Activated T-cell treated with anti-CD3 and anti-CD28 coated beads, Interleukin-2, amount 50 U/mL, for 72 hours (primary cell): ENCODE measurements at regions not wholly inside any gene's neighbourhood (a gene's known extent, or its start where the extent isn't known, plus 50 kb on each side); places are given as distances from the start of the nearest gene placed in this dataset.

Experiments
- ATAC-seq, 2 donors: fragments of 150-1000 bp; cut with Tn5 transposase; replicated peaks in 1 of 2; 2 replicates each; pipeline ENCODE4 v1.10.0; 2021; ENCODE audit warnings: moderate library complexity in 2 of 2, mild to moderate bottlenecking in 1 of 2
- DNase-seq, 2 donors: peaks; one replicate each; pipeline ENCODE4 v3.0.0; 2021 to 2022; ENCODE audit warnings: mixed read lengths in 1 of 2
- H3K27ac Mint-ChIP-seq: one replicate; pipeline ENCODE4 v1.8.0; 2022; ENCODE audit warnings: mild to moderate bottlenecking, moderate library complexity, mixed read lengths
- H3K27me3 Mint-ChIP-seq: one replicate; pipeline ENCODE4 v1.8.0; 2022; ENCODE audit warnings: low read depth, mixed read lengths
- H3K36me3 Mint-ChIP-seq, 2 donors: one replicate each; pipeline ENCODE4 v1.8.0; 2022; ENCODE audit warnings: mixed read lengths in 2 of 2, mild to moderate bottlenecking in 1 of 2; ENCODE audit not compliant: insufficient read depth in 2 of 2
- H3K4me1 Mint-ChIP-seq: one replicate; pipeline ENCODE4 v1.8.0; 2022; ENCODE audit warnings: low read depth, mixed read lengths
- H3K4me3 Mint-ChIP-seq, 2 donors: one replicate each; pipeline ENCODE4 v1.8.0; 2022; ENCODE audit warnings: mild to moderate bottlenecking in 2 of 2, mixed read lengths in 2 of 2, moderate library complexity in 2 of 2
- H3K9me3 Mint-ChIP-seq, 2 donors: one replicate each; pipeline ENCODE4 v1.8.0; 2022; ENCODE audit warnings: mixed read lengths in 2 of 2

- H3K4me3 Mint-ChIP-seq = peak overlapping the region in 1 of 2 donors; percentile 45
Observed at GRCh38 chr1:101148980-101149379, 87.8 kb upstream of the S1PR1 start.

GRCh38 chr1:101147381-101147780 lies 89.4 kb upstream of the S1PR1 start:
- Mint-ChIP-seq H3K27me3 (no peaks in the 10 kb centered on the region), H3K9me3 (no peaks in the 10 kb centered on the region)
- no peak for ATAC-seq

More at GRCh38 chr1:101148980-101149379, 87.8 kb upstream of the S1PR1 start:
- H3K27me3 Mint-ChIP-seq = no peaks in the 10 kb centered on the region
- DNase-seq (no peak), ATAC-seq (no peak)
- no peaks in the 10 kb centered on the region for H3K36me3 Mint-ChIP-seq
- H3K27ac Mint-ChIP-seq = peak overlapping the region; percentile 44
- H3K9me3 Mint-ChIP-seq = no peaks in the 10 kb centered on the region
- peaks cover 66% of the 10 kb centered on the region for H3K4me1 Mint-ChIP-seq

GRCh38 chr1:101145449-101145820 lies 91.4 kb upstream of the S1PR1 start:
- no peak overlapping the region for H3K27ac Mint-ChIP-seq
- H3K36me3 Mint-ChIP-seq = no peaks in the 10 kb centered on the region
- H3K27me3 Mint-ChIP-seq = no peaks in the 10 kb centered on the region
- H3K4me1 Mint-ChIP-seq = peaks cover 43% of the 10 kb centered on the region
- DNase-seq (no peak), ATAC-seq (peak; percentile 53 to 69)
- H3K4me3 Mint-ChIP-seq = peak overlapping the region in 1 of 2 donors; percentile 6
- H3K9me3 Mint-ChIP-seq = no peaks in the 10 kb centered on the region

More at GRCh38 chr1:101147381-101147780, 89.4 kb upstream of the S1PR1 start:
- Mint-ChIP-seq H3K27ac (no peak overlapping the region), H3K4me1 (peaks cover 58% of the 10 kb centered on the region), H3K36me3 (no peaks in the 10 kb centered on the region), H3K4me3 (no peak overlapping the region)
- DNase-seq = no peak

- H3K36me3 Mint-ChIP-seq = no peaks in the 10 kb centered on the region
- H3K27ac Mint-ChIP-seq = no peak overlapping the region
- DNase-seq = no peak
- H3K9me3 Mint-ChIP-seq = no peaks in the 10 kb centered on the region
- H3K27me3 Mint-ChIP-seq = no peaks in the 10 kb centered on the region
- H3K4me1 Mint-ChIP-seq = peaks cover 43% of the 10 kb centered on the region
- H3K4me3 Mint-ChIP-seq = peak overlapping the region in 1 of 2 donors; percentile 6
- peak; percentile 33 to 46 for ATAC-seq
Observed at GRCh38 chr1:101144671-101145448, 92.0 kb upstream of the S1PR1 start.

GRCh38 chr1:101142244-101142643 lies 94.6 kb upstream of the S1PR1 start:
- DNase-seq (no peak), ATAC-seq (no peak)
- Mint-ChIP-seq H3K9me3 (no peaks in the 10 kb centered on the region), H3K4me3 (no peak overlapping the region), H3K27ac (no peak overlapping the region), H3K4me1 (peaks cover 58% of the 10 kb centered on the region), H3K27me3 (no peaks in the 10 kb centered on the region), H3K36me3 (no peaks in the 10 kb centered on the region)

GRCh38 chr1:101141376-101141775 lies 95.4 kb upstream of the S1PR1 start:
- Mint-ChIP-seq H3K27me3 (no peaks in the 10 kb centered on the region), H3K4me3 (no peak overlapping the region), H3K27ac (no peak overlapping the region), H3K4me1 (peaks cover 67% of the 10 kb centered on the region), H3K9me3 (no peaks in the 10 kb centered on the region), H3K36me3 (no peaks in the 10 kb centered on the region)
- DNase-seq (no peak), ATAC-seq (no peak)

- ATAC-seq = no peak
- peak overlapping the region; percentile 63 for H3K27ac Mint-ChIP-seq
- no peaks in the 10 kb centered on the region for H3K9me3 Mint-ChIP-seq
- peaks cover 66% of the 10 kb centered on the region for H3K4me1 Mint-ChIP-seq
- no peaks in the 10 kb centered on the region for H3K27me3 Mint-ChIP-seq
- H3K4me3 Mint-ChIP-seq = no peak overlapping the region
- no peak for DNase-seq
- no peaks in the 10 kb centered on the region for H3K36me3 Mint-ChIP-seq
Observed at GRCh38 chr1:101139821-101140718, 96.7 kb upstream of the S1PR1 start.

GRCh38 chr1:101139130-101139529 lies 97.7 kb upstream of the S1PR1 start:
- H3K9me3 Mint-ChIP-seq = no peaks in the 10 kb centered on the region
- H3K27ac Mint-ChIP-seq = peak overlapping the region; percentile 4
- ATAC-seq = no peak
- peak overlapping the region; percentile 32 to 38 for H3K4me3 Mint-ChIP-seq
- no peaks in the 10 kb centered on the region for H3K36me3 Mint-ChIP-seq
- no peaks in the 10 kb centered on the region for H3K27me3 Mint-ChIP-seq
- DNase-seq = no peak
- H3K4me1 Mint-ChIP-seq = peaks cover 67% of the 10 kb centered on the region

- Mint-ChIP-seq H3K9me3 (no peaks in the 10 kb centered on the region), H3K4me3 (peak overlapping the region; percentile 74 to 82), H3K4me1 (peaks cover 69% of the 10 kb centered on the region), H3K36me3 (no peaks in the 10 kb centered on the region), H3K27ac (peak overlapping the region; percentile 89), H3K27me3 (no peaks in the 10 kb centered on the region)
- ATAC-seq = peak; percentile 69 to 72
- DNase-seq = no peak
Observed at GRCh38 chr1:101137144-101138126, 99.4 kb upstream of the S1PR1 start.

GRCh38 chr1:101136739-101137138 lies 100.1 kb upstream of the S1PR1 start:
- peaks cover 71% of the 10 kb centered on the region for H3K4me1 Mint-ChIP-seq
- H3K27me3 Mint-ChIP-seq = no peaks in the 10 kb centered on the region
- no peaks in the 10 kb centered on the region for H3K36me3 Mint-ChIP-seq
- no peaks in the 10 kb centered on the region for H3K9me3 Mint-ChIP-seq
- peak overlapping the region; percentile 89 for H3K27ac Mint-ChIP-seq
- ATAC-seq (peak; percentile 81 to 84), DNase-seq (peak; percentile 29 to 37)
- H3K4me3 Mint-ChIP-seq = peak overlapping the region; percentile 74 to 82

- no peak for DNase-seq
- Mint-ChIP-seq H3K27me3 (no peaks in the 10 kb centered on the region), H3K27ac (peak overlapping the region; percentile 13), H3K9me3 (no peaks in the 10 kb centered on the region), H3K36me3 (no peaks in the 10 kb centered on the region), H3K4me3 (peak overlapping the region; percentile 11 to 74), H3K4me1 (peaks cover 75% of the 10 kb centered on the region)
- peak in 1 of 2 donors; percentile 9 for ATAC-seq
Observed at GRCh38 chr1:101136271-101136670, 100.5 kb upstream of the S1PR1 start.

- DNase-seq (no peak), ATAC-seq (no peak)
- Mint-ChIP-seq H3K27ac (peak overlapping the region; percentile 40), H3K27me3 (no peaks in the 10 kb centered on the region), H3K4me1 (peaks cover 83% of the 10 kb centered on the region), H3K4me3 (peak overlapping the region; percentile 58 to 74), H3K36me3 (no peaks in the 10 kb centered on the region), H3K9me3 (no peaks in the 10 kb centered on the region)
Observed at GRCh38 chr1:101135526-101135925, 101.3 kb upstream of the S1PR1 start.
